ENCODE measurements at regions not wholly inside any gene's neighbourhood (a gene's known extent, or its start where the extent isn't known, plus 50 kb on each side); places are given as distances from the start of the nearest gene placed in this dataset.

- intact Hi-C loops (cut with DNase I) = no loop called here
- DNase-seq (no peak), ATAC-seq (no peak)
- Histone ChIP-seq H3K27me3 (ENCODE audit: insufficient read depth in 3 of 3, low read length in 2 of 3) (peaks cover 0 to 1% (median 0%) of the 10 kb centered on the region in 3 donors), H3K27ac (no peak overlapping the region), H3K36me3 (ENCODE audit: insufficient read depth in 1 of 2, low read depth in 1 of 2) (no peaks in the 10 kb centered on the region), H3K9me3 (no peaks in the 10 kb centered on the region), H3K4me1 (no peaks in the 10 kb centered on the region), H3K4me3 (no peak overlapping the region)
- TF ChIP-seq CTCF (IDR thresholded peaks at IDR 0.05) = no peak
- 68 to 70% (median 70%) methylated on average over 7 of the region's 7 CpGs for WGBS, 3 donors
Observed at GRCh38 chr5:155193483-155194107, 180.0 kb downstream of the KIF4B start.

GRCh38 chr5:155200608-155201007 is 187.1 kb downstream of the KIF4B start:
- intact Hi-C loops (cut with DNase I) = no loop called here
- Histone ChIP-seq H3K27ac (no peak overlapping the region), H3K9me3 (no peaks in the 10 kb centered on the region), H3K36me3 (ENCODE audit: insufficient read depth in 1 of 2, low read depth in 1 of 2) (no peaks in the 10 kb centered on the region), H3K4me1 (no peaks in the 10 kb centered on the region), H3K27me3 (ENCODE audit: insufficient read depth in 3 of 3, low read length in 2 of 3) (peaks cover 0 to 1% (median 0%) of the 10 kb centered on the region in 3 donors), H3K4me3 (no peak overlapping the region)
- 62 to 69% (median 65%) methylated on average over 4 of the region's 4 CpGs for WGBS, 3 donors
- ATAC-seq = no peak
- no peak for DNase-seq
- no peak for TF ChIP-seq CTCF (IDR thresholded peaks at IDR 0.05)

GRCh38 chr5:155211764-155212163 is 198.2 kb downstream of the KIF4B start:
- H3K9me3 ChIP-seq = no peaks in the 10 kb centered on the region
- 81 to 89% (median 83%) methylated on average over 1 of the region's 1 CpG for WGBS, 3 donors
- no peak overlapping the region for H3K4me3 ChIP-seq
- no peak for ATAC-seq
- TF ChIP-seq CTCF (IDR thresholded peaks at IDR 0.05) = no peak
- intact Hi-C loops (cut with DNase I) = no loop called here
- no peaks in the 10 kb centered on the region for H3K4me1 ChIP-seq
- no peaks in the 10 kb centered on the region for H3K36me3 ChIP-seq (ENCODE audit: insufficient read depth in 1 of 2, low read depth in 1 of 2)
- no peaks in the 10 kb centered on the region for H3K27me3 ChIP-seq (ENCODE audit: insufficient read depth in 3 of 3, low read length in 2 of 3)
- no peak overlapping the region for H3K27ac ChIP-seq
- no peak for DNase-seq

GRCh38 chr5:155222393-155222792 is 208.8 kb downstream of the KIF4B start:
- H3K27me3 ChIP-seq (ENCODE audit: insufficient read depth in 3 of 3, low read length in 2 of 3) = no peaks in the 10 kb centered on the region
- intact Hi-C loops (cut with DNase I) = no loop called here
- DNase-seq (no peak), ATAC-seq (no peak)
- no peak overlapping the region for H3K4me3 ChIP-seq
- H3K27ac ChIP-seq = no peak overlapping the region
- H3K36me3 ChIP-seq (ENCODE audit: insufficient read depth in 1 of 2, low read depth in 1 of 2) = no peaks in the 10 kb centered on the region
- no peaks in the 10 kb centered on the region for H3K9me3 ChIP-seq
- TF ChIP-seq CTCF (IDR thresholded peaks at IDR 0.05) = no peak
- 54 to 65% (median 57%) methylated on average over 6 of the region's 6 CpGs for WGBS, 3 donors
- no peaks in the 10 kb centered on the region for H3K4me1 ChIP-seq

- Histone ChIP-seq H3K9me3 (no peaks in the 10 kb centered on the region), H3K4me1 (no peaks in the 10 kb centered on the region), H3K4me3 (no peak overlapping the region), H3K27ac (no peak overlapping the region), H3K27me3 (ENCODE audit: insufficient read depth in 3 of 3, low read length in 2 of 3) (no peaks in the 10 kb centered on the region), H3K36me3 (ENCODE audit: insufficient read depth in 1 of 2, low read depth in 1 of 2) (no peaks in the 10 kb centered on the region)
- no peak for ATAC-seq
- no peak for TF ChIP-seq CTCF (IDR thresholded peaks at IDR 0.05)
- intact Hi-C loops (cut with DNase I) = no loop called here
- WGBS, 3 donors = 83 to 87% (median 85%) methylated on average over 5 of the region's 5 CpGs
- DNase-seq = no peak
Observed at GRCh38 chr5:155229135-155229534, 215.6 kb downstream of the KIF4B start.
